CD14-positive monocyte (primary cell): ENCODE measurements at regions not wholly inside any gene's neighbourhood (a gene's known extent, or its start where the extent isn't known, plus 50 kb on each side); places are given as distances from the start of the nearest gene placed in this dataset.
"Not testable (repeated sequence)": the region's sequence is repeated elsewhere in the genome, so short reads cannot be mapped to it uniquely, and the experiment has no call there.

ENCODE experiments used
- DNase-seq, 3 donors: peaks; one replicate each; pipeline ENCODE4 v3.0.0-alpha.2; 2011 to 2022
- H2AFZ ChIP-seq: 2 replicates; pipeline ENCODE4 v1.6.0; 2012; ENCODE audit warnings: mild to moderate bottlenecking, low read depth, low read length, inconsistent platforms; ENCODE audit not compliant: insufficient read depth, poor library complexity, severe bottlenecking
- H3K27ac ChIP-seq, 2 donors: 1 replicate in 1 of 2; 2 replicates in 1 of 2; pipeline ENCODE4 v1.5.1; 2012 to 2013; ENCODE audit warnings: low read length in 2 of 2, control low read depth in 1 of 2, inconsistent platforms in 1 of 2, low read depth in 1 of 2, mild to moderate bottlenecking in 1 of 2
- H3K27me3 ChIP-seq, 2 donors: one replicate each; pipeline versions ENCODE4 v1.6.0 to v1.6.1; 2011 to 2013; ENCODE audit warnings: low read length in 2 of 2; ENCODE audit not compliant: control insufficient read depth in 2 of 2, insufficient read depth in 2 of 2
- H3K36me3 ChIP-seq, 2 donors: replicated peaks in 1 of 2; 1 replicate in 1 of 2; 2 replicates in 1 of 2; pipeline versions ENCODE4 v1.5.1 to v1.6.1; 2012 to 2013; ENCODE audit warnings: low read length in 2 of 2, control low read depth in 1 of 2, inconsistent platforms in 1 of 2, mild to moderate bottlenecking in 1 of 2; ENCODE audit not compliant: insufficient read depth in 2 of 2, control insufficient read depth in 1 of 2
- H3K4me1 ChIP-seq, 2 donors: 1 replicate in 1 of 2; 2 replicates in 1 of 2; pipeline versions ENCODE4 v1.5.1 to v1.6.1; 2012 to 2013; ENCODE audit warnings: low read length in 2 of 2, control low read depth in 1 of 2, inconsistent platforms in 1 of 2, mild to moderate bottlenecking in 1 of 2, moderate library complexity in 1 of 2; ENCODE audit not compliant: insufficient read depth in 2 of 2, control insufficient read depth in 1 of 2
- H3K4me2 ChIP-seq: replicated peaks from 2 replicates; pipeline ENCODE3; 2012; ENCODE audit warnings: low read length, moderate library complexity, mild to moderate bottlenecking; ENCODE audit not compliant: poor library complexity, severe bottlenecking; ENCODE audit errors: extremely low read depth
- H3K4me3 ChIP-seq, 3 experiments: fragments of 200-600 bp in 1 of 3; sonication (generic) in 1 of 3; replicated peaks in 1 of 3; 1 replicate in 2 of 3; 2 replicates in 1 of 3; pipeline ENCODE4 v1.5.1; 2011 to 2013; ENCODE audit warnings: low read length in 3 of 3, mild to moderate bottlenecking in 3 of 3, control low read depth in 2 of 3, low read depth in 2 of 3, inconsistent platforms in 1 of 3, moderate library complexity in 1 of 3
- H3K79me2 ChIP-seq: 2 replicates; pipeline ENCODE4 v1.6.0; 2012; ENCODE audit warnings: mild to moderate bottlenecking, control low read depth, inconsistent platforms, low read length, moderate library complexity; ENCODE audit not compliant: insufficient read depth
- H3K9ac ChIP-seq: 2 replicates; pipeline ENCODE4 v1.6.0; 2017; ENCODE audit warnings: low read length, mild to moderate bottlenecking; ENCODE audit not compliant: insufficient read depth, poor library complexity, severe bottlenecking
- H3K9me3 ChIP-seq, 2 donors: replicated peaks in 1 of 2; 1 replicate in 1 of 2; 2 replicates in 1 of 2; pipeline versions ENCODE4 v1.5.1 to v1.6.1; 2012 to 2013; ENCODE audit warnings: low read length in 2 of 2, control low read depth in 1 of 2; ENCODE audit not compliant: control insufficient read depth in 1 of 2, insufficient read depth in 1 of 2
- H4K20me1 ChIP-seq: 2 replicates; pipeline ENCODE4 v1.6.0; 2012; ENCODE audit warnings: mild to moderate bottlenecking, low read length, control low read depth, moderate library complexity; ENCODE audit not compliant: insufficient read depth
- H3K27ac Mint-ChIP-seq, 7 donors: one replicate each; pipeline ENCODE4 v1.8.0; 2020; ENCODE audit warnings: mild to moderate bottlenecking in 7 of 7, mixed read lengths in 7 of 7, moderate library complexity in 6 of 7, inconsistent platforms in 2 of 7
- H3K27me3 Mint-ChIP-seq, 3 donors: one replicate each; pipeline ENCODE4 v1.8.0; 2021 to 2022; ENCODE audit warnings: low read depth in 3 of 3, mild to moderate bottlenecking in 3 of 3, mixed read lengths in 3 of 3, moderate library complexity in 3 of 3, inconsistent platforms in 1 of 3
- H3K36me3 Mint-ChIP-seq, 2 donors: one replicate each; pipeline ENCODE4 v1.8.0; 2020; ENCODE audit warnings: mixed read lengths in 2 of 2, inconsistent platforms in 1 of 2, mild to moderate bottlenecking in 1 of 2
- H3K4me1 Mint-ChIP-seq: one replicate; pipeline ENCODE4 v1.8.0; 2020; ENCODE audit warnings: mild to moderate bottlenecking, mixed read lengths
- H3K4me3 Mint-ChIP-seq, 2 donors: one replicate each; pipeline ENCODE4 v1.8.0; 2020; ENCODE audit warnings: mild to moderate bottlenecking in 2 of 2, mixed read lengths in 2 of 2, moderate library complexity in 1 of 2
- H3K9me3 Mint-ChIP-seq, 7 donors: one replicate each; pipeline ENCODE4 v1.8.0; 2020 to 2022; ENCODE audit warnings: mixed read lengths in 7 of 7, mild to moderate bottlenecking in 6 of 7, moderate library complexity in 6 of 7, inconsistent platforms in 2 of 7
- WGBS: methylation state at CpG from one replicate; pipeline ENCODE4 v1.1.5; 2013; ENCODE audit warnings: missing lambda C conversion rate; ENCODE audit not compliant: insufficient coverage; 5-methylcytosine and 5-hydroxymethylcytosine counted together
- intact Hi-C, 2 donors: fragments of 100-400 bp; cut with micrococcal nuclease; formaldehyde crosslinking; loops; one replicate each; pipeline versions ENCODE4 v1.15.0 to v1.15.1; 2023
- TF ChIP-seq, protein P1 (sequence below): fragments of 200-600 bp; IDR thresholded peaks from one replicate; pipeline ENCODE4 v1.8.0; 2022; ENCODE audit warnings: antibody characterized with exemption, mild to moderate bottlenecking

GRCh38 chr12:78293059-78293686 is 462.5 kb downstream of the NAV3 start:
- no CpG with 5 or more reads among the region's 1 CpG for WGBS
- no peak overlapping the region for H3K27ac Mint-ChIP-seq
- H3K4me2 ChIP-seq, result no peak overlapping the region

DNA sequence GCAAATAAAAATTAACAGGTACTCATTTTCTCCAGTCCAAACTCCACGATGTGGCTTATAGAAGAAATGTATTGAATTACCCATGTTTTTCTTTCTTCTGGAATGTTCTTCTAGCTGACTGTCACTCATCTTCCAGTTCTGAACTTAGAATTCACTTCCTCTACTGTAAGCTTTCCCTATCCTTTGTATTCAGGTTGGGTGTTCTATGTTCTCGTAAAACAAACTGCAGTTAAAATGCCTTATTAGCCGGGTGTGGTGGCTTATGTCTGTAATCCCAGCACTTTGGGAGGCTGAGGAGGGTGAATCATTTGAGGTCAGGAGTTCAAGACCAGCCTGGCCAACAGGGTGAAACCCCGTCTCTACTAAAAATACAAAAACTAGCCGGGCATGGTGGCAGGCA is 470.6 kb downstream of the NAV3 start:
- WGBS, result no CpG with 5 or more reads among the region's 5 CpGs
- not testable (repeated sequence) for H3K27me3 Mint-ChIP-seq, H2AFZ ChIP-seq

More at GRCh38 chr12:78293059-78293686, 462.5 kb downstream of the NAV3 start:
- no peak overlapping the region for H3K27ac ChIP-seq
- peaks cover 0 to 2% (median 0%) of the 10 kb centered on the region in 7 donors for H3K9me3 Mint-ChIP-seq
- intact Hi-C loops, result no loop called here
- H3K4me3 Mint-ChIP-seq, result no peak overlapping the region
- no peaks in the 10 kb centered on the region for H3K79me2 ChIP-seq
- H3K9me3 ChIP-seq, result no peaks in the 10 kb centered on the region
- no peaks in the 10 kb centered on the region for H3K4me1 ChIP-seq
- no peaks in the 10 kb centered on the region for H3K36me3 Mint-ChIP-seq
- DNase-seq, result no peak
- H3K4me3 ChIP-seq, result no peak overlapping the region
- no peaks in the 10 kb centered on the region for H3K27me3 Mint-ChIP-seq
- no peaks in the 10 kb centered on the region for H3K36me3 ChIP-seq
- no peaks in the 10 kb centered on the region for H3K4me1 Mint-ChIP-seq
- no peak overlapping the region for H3K9ac ChIP-seq
- H3K27me3 ChIP-seq, result no peaks in the 10 kb centered on the region
- no peak overlapping the region for H2AFZ ChIP-seq
- TF ChIP-seq, protein P1, sequence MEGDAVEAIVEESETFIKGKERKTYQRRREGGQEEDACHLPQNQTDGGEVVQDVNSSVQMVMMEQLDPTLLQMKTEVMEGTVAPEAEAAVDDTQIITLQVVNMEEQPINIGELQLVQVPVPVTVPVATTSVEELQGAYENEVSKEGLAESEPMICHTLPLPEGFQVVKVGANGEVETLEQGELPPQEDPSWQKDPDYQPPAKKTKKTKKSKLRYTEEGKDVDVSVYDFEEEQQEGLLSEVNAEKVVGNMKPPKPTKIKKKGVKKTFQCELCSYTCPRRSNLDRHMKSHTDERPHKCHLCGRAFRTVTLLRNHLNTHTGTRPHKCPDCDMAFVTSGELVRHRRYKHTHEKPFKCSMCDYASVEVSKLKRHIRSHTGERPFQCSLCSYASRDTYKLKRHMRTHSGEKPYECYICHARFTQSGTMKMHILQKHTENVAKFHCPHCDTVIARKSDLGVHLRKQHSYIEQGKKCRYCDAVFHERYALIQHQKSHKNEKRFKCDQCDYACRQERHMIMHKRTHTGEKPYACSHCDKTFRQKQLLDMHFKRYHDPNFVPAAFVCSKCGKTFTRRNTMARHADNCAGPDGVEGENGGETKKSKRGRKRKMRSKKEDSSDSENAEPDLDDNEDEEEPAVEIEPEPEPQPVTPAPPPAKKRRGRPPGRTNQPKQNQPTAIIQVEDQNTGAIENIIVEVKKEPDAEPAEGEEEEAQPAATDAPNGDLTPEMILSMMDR, result no peak
- no peaks in the 10 kb centered on the region for H4K20me1 ChIP-seq

More for the DNA sequence above, 470.6 kb downstream of the NAV3 start:
- H3K4me3 Mint-ChIP-seq, H3K36me3 ChIP-seq, H3K4me2 ChIP-seq, intact Hi-C loops, DNase-seq, H4K20me1 ChIP-seq, H3K4me3 ChIP-seq, H3K27ac Mint-ChIP-seq, H3K27ac ChIP-seq, H3K4me1 Mint-ChIP-seq, H3K4me1 ChIP-seq, H3K9me3 Mint-ChIP-seq, H3K36me3 Mint-ChIP-seq, H3K79me2 ChIP-seq, H3K9me3 ChIP-seq, H3K27me3 ChIP-seq, H3K9ac ChIP-seq: not testable (repeated sequence)
